Activated CD4-positive, alpha-beta T cell treated with anti-CD3 and anti-CD28 coated beads for 36 hours (primary cell): ENCODE measurements at regions not wholly inside any gene's neighbourhood (a gene's known extent, or its start where the extent isn't known, plus 50 kb on each side); places are given as distances from the start of the nearest gene placed in this dataset.

Experiments
- ATAC-seq: fragments of 200-7000 bp; cut with Tn5 transposase; one replicate; pipeline ENCODE4 v1.10.0; 2021; ENCODE audit warnings: mild to moderate bottlenecking, moderate library complexity
- CTCF ChIA-PET: fragments of 350-600 bp; sonication (Branson Sonifier 250); formaldehyde crosslinking; loops from one replicate; lab custom pipeline; 2021; ENCODE audit warnings: antibody characterized with exemption; lab: Charles Lee
- POLR2A ChIA-PET: fragments of 350-600 bp; sonication (Branson Sonifier 250); formaldehyde crosslinking; loops from one replicate; lab custom pipeline; 2021; ENCODE audit warnings: antibody characterized with exemption, inconsistent platforms; lab: Charles Lee
- DNase-seq: peaks from one replicate; pipeline ENCODE4 v3.0.0-alpha.2; 2020
- H3K27ac Mint-ChIP-seq: one replicate; pipeline ENCODE4 v1.8.0; 2021; ENCODE audit warnings: mixed read lengths
- H3K27me3 Mint-ChIP-seq: one replicate; pipeline ENCODE4 v1.8.0; 2021; ENCODE audit warnings: mixed read lengths
- H3K36me3 Mint-ChIP-seq: one replicate; pipeline ENCODE4 v1.8.0; 2021; ENCODE audit warnings: low read depth, mixed read lengths
- H3K4me1 Mint-ChIP-seq: one replicate; pipeline ENCODE4 v1.8.0; 2021; ENCODE audit warnings: mixed read lengths
- H3K4me3 Mint-ChIP-seq: one replicate; pipeline ENCODE4 v1.8.0; 2021; ENCODE audit warnings: mild to moderate bottlenecking, moderate library complexity, mixed read lengths
- H3K9me3 Mint-ChIP-seq: one replicate; pipeline ENCODE4 v1.8.0; 2021; ENCODE audit warnings: low read depth, mixed read lengths
- intact Hi-C, 2 experiments: fragments of 100-400 bp; cut with DNase I in 1 of 2; cut with micrococcal nuclease in 1 of 2; formaldehyde crosslinking; loops; one replicate each; pipeline versions ENCODE4 v1.14.2 to v1.15.1; 2022 to 2024; cut with DNase I, micrococcal nuclease

DNA sequence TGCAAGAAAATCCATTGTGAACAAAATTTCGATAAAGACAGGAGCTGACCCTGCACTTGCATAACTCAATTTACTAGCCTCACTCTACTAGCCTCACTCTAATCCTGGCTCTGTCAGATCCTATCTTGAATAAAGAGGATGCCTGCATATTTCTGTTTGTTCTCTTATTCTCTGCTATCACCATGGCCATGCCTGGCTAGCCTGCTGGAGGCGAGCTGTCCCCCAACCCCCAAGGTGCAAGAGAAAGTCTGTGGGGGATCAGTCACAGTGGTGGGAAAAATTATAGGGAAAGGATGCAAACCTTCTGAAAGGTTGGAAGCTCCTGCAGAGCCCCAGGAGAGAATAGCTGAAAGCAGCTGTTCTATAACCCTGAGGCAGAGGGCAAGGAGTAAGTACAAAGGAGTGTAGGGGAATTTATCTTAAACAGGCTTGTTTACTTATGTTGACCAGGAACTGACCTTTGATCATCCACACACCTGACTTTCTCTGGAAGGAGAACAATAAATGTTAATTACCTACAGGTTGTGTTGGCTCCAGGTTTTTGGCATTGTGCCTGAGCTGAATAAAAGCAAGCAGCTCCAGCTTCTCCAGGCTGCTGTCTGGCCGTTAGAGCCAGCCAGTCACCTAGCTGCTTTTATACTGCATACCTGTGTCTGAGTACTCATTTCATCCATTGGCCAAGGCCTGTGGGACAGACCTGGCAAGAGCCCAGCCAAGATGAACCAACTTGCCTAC is 137.7 kb upstream of the RASGRP1 start:
- no peaks in the 10 kb centered on the region for H3K9me3 Mint-ChIP-seq
- no peaks in the 10 kb centered on the region for H3K27me3 Mint-ChIP-seq
- POLR2A ChIA-PET, result interaction anchor here (1.2 kb wide), 1 partner anchor 12 kb away, joined by 4 read pairs; no protein-coding TSS in a partner anchor
- intact Hi-C loops, result no loop called here
- CTCF ChIA-PET, result interaction anchor here (0.7 to 12.9 kb wide), 10 partner anchors 9 to 878 kb away, joined by 3 to 162 read pairs (median 4); partner anchors contain the start of genes FAM98B and THBS1
- no peaks in the 10 kb centered on the region for H3K36me3 Mint-ChIP-seq
- H3K4me1 Mint-ChIP-seq, result peaks cover 33% of the 10 kb centered on the region
- ATAC-seq (no peak), DNase-seq (no peak)
- H3K4me3 Mint-ChIP-seq, result no peak overlapping the region
- no peak overlapping the region for H3K27ac Mint-ChIP-seq

DNA sequence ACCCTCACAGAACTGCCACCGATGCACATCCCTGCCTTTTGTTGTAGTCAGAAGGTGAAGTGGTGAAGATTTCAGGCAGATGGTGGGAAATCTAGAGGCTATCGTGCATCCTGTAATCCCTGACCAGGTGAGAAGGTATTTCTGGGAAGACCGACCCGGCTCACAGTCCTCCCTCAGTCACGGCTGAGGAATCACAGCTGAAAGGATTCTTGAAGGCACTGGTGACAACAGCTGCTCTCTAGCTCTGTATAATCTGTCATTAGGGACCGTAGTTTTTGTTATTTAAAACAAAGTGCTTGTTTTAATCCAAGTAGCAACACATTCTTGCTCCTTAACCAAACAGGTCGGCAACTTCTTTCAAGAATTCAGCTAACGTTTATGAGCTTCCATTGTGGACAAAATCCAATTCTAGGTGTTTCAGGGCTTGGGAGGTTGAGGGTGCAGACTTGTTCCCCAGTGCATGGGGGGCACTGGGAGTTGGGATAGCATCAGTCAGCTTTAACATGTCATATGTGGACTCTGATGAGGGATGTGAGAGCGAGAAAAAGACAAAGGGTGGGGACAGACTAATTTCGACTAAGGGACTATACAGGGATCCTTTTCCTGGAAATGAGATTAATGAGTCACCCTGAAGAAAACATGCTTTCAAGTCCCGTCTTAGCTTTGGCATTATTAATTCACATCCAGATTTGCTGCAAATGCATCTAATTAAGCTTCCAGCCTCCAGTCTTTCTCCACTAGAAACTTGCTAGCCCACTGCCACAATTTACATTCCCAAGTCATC is 141.0 kb upstream of the RASGRP1 start:
- DNase-seq (no peak), ATAC-seq (peak; percentile 19)
- no peaks in the 10 kb centered on the region for H3K36me3 Mint-ChIP-seq
- no peaks in the 10 kb centered on the region for H3K27me3 Mint-ChIP-seq
- no peak overlapping the region for H3K27ac Mint-ChIP-seq
- no peak overlapping the region for H3K4me3 Mint-ChIP-seq
- H3K9me3 Mint-ChIP-seq, result no peaks in the 10 kb centered on the region
- ChIA-PET POLR2A (no interaction called here), CTCF (interaction anchor here (0.6 to 12.9 kb wide), 16 partner anchors 8 to 1081 kb away, joined by 3 to 162 read pairs (median 4); partner anchors contain the start of gene FAM98B)
- intact Hi-C loops, result loop anchor here (2.0 to 5.0 kb wide), 5 partner anchors 112 to 1052 kb away; partner anchors contain the start of gene THBS1 (in 2 of the 2)
- H3K4me1 Mint-ChIP-seq, result peaks cover 7% of the 10 kb centered on the region

DNA sequence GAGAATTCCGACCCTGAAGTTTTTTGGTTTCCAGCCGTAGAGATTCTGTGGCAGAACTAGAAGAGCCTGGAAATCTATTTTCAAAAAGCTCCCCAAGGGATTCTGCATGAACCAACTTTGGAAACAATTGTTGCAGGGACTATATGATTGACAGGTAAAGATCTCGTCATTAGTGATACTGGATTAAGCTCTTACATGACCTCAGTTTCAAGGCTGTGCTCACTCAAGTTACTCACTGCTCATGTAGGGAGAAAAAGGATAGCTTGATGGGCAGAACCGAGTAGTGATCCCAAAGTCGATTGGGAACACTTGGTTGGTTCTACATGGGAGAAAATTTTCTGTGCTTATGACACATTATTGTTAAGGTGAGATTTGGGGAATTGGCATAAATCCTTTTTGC is 142.3 kb upstream of the RASGRP1 start:
- H3K4me1 Mint-ChIP-seq, result peaks cover 7% of the 10 kb centered on the region
- H3K36me3 Mint-ChIP-seq, result no peaks in the 10 kb centered on the region
- POLR2A ChIA-PET, result no interaction called here
- CTCF ChIA-PET, result interaction anchor here (0.5 to 12.9 kb wide), 29 partner anchors 7 to 1051 kb away, joined by 3 to 162 read pairs (median 4); no protein-coding TSS in a partner anchor
- no peaks in the 10 kb centered on the region for H3K27me3 Mint-ChIP-seq
- no peak for ATAC-seq
- intact Hi-C loops, result loop anchor here (2.0 to 5.0 kb wide), 5 partner anchors 110 to 1050 kb away; partner anchors contain the start of gene THBS1 (in 2 of the 2)
- no peaks in the 10 kb centered on the region for H3K9me3 Mint-ChIP-seq
- H3K27ac Mint-ChIP-seq, result no peak overlapping the region
- no peak for DNase-seq
- H3K4me3 Mint-ChIP-seq, result no peak overlapping the region

- Mint-ChIP-seq H3K27ac (no peak overlapping the region), H3K27me3 (no peaks in the 10 kb centered on the region), H3K4me1 (peaks cover 7% of the 10 kb centered on the region), H3K9me3 (no peaks in the 10 kb centered on the region), H3K4me3 (no peak overlapping the region), H3K36me3 (no peaks in the 10 kb centered on the region)
- ChIA-PET POLR2A (interaction anchor here (0.6 kb wide), 1 partner anchor 1923 kb away, joined by 3 read pairs; no protein-coding TSS in a partner anchor), CTCF (interaction anchor here (0.5 to 12.9 kb wide), 27 partner anchors 8 to 1050 kb away, joined by 3 to 162 read pairs (median 5); no protein-coding TSS in a partner anchor)
- peak; percentile 91 for ATAC-seq
- DNase-seq, result peak; percentile 48
- intact Hi-C loops, result loop anchor here (2.0 to 5.0 kb wide), 5 partner anchors 109 to 1049 kb away; partner anchors contain the start of gene THBS1 (in 2 of the 2)
Observed at GRCh38 chr15:38707802-38708671, 143.4 kb upstream of the RASGRP1 start.

DNA sequence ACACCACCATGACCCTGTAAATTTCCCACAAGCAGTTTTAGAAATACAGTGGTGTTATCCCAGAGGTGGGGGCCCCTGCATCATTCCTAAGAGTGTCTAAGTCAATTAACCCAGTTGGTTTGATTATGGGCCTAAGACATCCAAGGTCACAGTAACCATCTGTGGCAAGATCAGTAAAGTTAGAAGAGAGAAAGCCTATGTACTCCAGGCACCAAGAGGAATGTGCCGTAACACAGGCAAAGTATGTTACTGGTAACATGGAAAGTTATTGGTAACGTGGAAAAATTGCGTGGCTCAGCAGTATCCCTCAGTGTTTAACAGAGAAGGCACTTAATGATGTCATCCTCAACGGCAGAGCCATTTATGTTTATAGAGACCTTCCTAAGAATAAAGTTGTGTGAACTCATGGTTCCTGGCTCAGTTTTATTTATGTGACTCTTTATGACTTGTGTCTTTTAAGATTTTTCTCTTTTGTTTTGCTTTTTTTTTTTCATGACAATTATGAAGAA is 144.1 kb upstream of the RASGRP1 start:
- ATAC-seq (no peak), DNase-seq (no peak)
- H3K36me3 Mint-ChIP-seq, result no peaks in the 10 kb centered on the region
- no peak overlapping the region for H3K4me3 Mint-ChIP-seq
- peaks cover 7% of the 10 kb centered on the region for H3K4me1 Mint-ChIP-seq
- intact Hi-C loops, result loop anchor here (5.0 kb wide), 4 partner anchors 109 to 1049 kb away; partner anchors contain the start of gene THBS1 (in 1 of the 2)
- POLR2A ChIA-PET, result no interaction called here
- no peak overlapping the region for H3K27ac Mint-ChIP-seq
- H3K27me3 Mint-ChIP-seq, result no peaks in the 10 kb centered on the region
- no peaks in the 10 kb centered on the region for H3K9me3 Mint-ChIP-seq
- CTCF ChIA-PET, result interaction anchor here (0.7 to 12.9 kb wide), 9 partner anchors 9 to 1049 kb away, joined by 3 to 162 read pairs (median 7); no protein-coding TSS in a partner anchor

GRCh38 chr15:38709196-38709595 is 144.6 kb upstream of the RASGRP1 start:
- H3K27ac Mint-ChIP-seq, result no peak overlapping the region
- H3K27me3 Mint-ChIP-seq, result no peaks in the 10 kb centered on the region
- no peak for ATAC-seq
- peaks cover 7% of the 10 kb centered on the region for H3K4me1 Mint-ChIP-seq
- no peaks in the 10 kb centered on the region for H3K36me3 Mint-ChIP-seq
- DNase-seq, result no peak
- CTCF ChIA-PET, result no interaction called here
- intact Hi-C loops, result loop anchor here (5.0 kb wide), 4 partner anchors 108 to 1048 kb away; partner anchors contain the start of gene THBS1 (in 1 of the 2)
- H3K4me3 Mint-ChIP-seq, result no peak overlapping the region
- POLR2A ChIA-PET, result no interaction called here
- no peaks in the 10 kb centered on the region for H3K9me3 Mint-ChIP-seq

GRCh38 chr15:38714309-38715072 is 149.9 kb upstream of the RASGRP1 start:
- intact Hi-C loops, result no loop called here
- ChIA-PET CTCF (interaction anchor here (0.7 to 1.4 kb wide), 3 partner anchors 10 to 32 kb away, joined by 3 read pairs; no protein-coding TSS in a partner anchor), POLR2A (no interaction called here)
- H3K36me3 Mint-ChIP-seq, result no peaks in the 10 kb centered on the region
- H3K4me1 Mint-ChIP-seq, result no peaks in the 10 kb centered on the region
- H3K4me3 Mint-ChIP-seq, result no peak overlapping the region
- ATAC-seq, result no peak
- H3K27ac Mint-ChIP-seq, result no peak overlapping the region
- no peaks in the 10 kb centered on the region for H3K9me3 Mint-ChIP-seq
- DNase-seq, result no peak
- H3K27me3 Mint-ChIP-seq, result no peaks in the 10 kb centered on the region

- H3K27me3 Mint-ChIP-seq, result no peaks in the 10 kb centered on the region
- CTCF ChIA-PET, result interaction anchor here (0.9 to 1.0 kb wide), 2 partner anchors 15 to 332 kb away, joined by 3 to 4 read pairs; no protein-coding TSS in a partner anchor
Observed at GRCh38 chr15:38720893-38721567, 156.4 kb upstream of the RASGRP1 start.

GRCh38 chr15:38721568-38721945 is 156.9 kb upstream of the RASGRP1 start:
- no peaks in the 10 kb centered on the region for H3K36me3 Mint-ChIP-seq
- intact Hi-C loops, result no loop called here
- no peak for DNase-seq
- ChIA-PET POLR2A (no interaction called here), CTCF (no interaction called here)
- ATAC-seq, result no peak
- H3K27ac Mint-ChIP-seq, result no peak overlapping the region
- H3K27me3 Mint-ChIP-seq, result no peaks in the 10 kb centered on the region
- H3K4me1 Mint-ChIP-seq, result no peaks in the 10 kb centered on the region
- H3K9me3 Mint-ChIP-seq, result no peaks in the 10 kb centered on the region
- H3K4me3 Mint-ChIP-seq, result no peak overlapping the region

More at GRCh38 chr15:38720893-38721567, 156.4 kb upstream of the RASGRP1 start:
- ATAC-seq (no peak), DNase-seq (no peak)
- POLR2A ChIA-PET, result no interaction called here
- intact Hi-C loops, result no loop called here
- H3K4me1 Mint-ChIP-seq, result no peaks in the 10 kb centered on the region
- H3K4me3 Mint-ChIP-seq, result no peak overlapping the region
- H3K9me3 Mint-ChIP-seq, result no peaks in the 10 kb centered on the region
- H3K36me3 Mint-ChIP-seq, result no peaks in the 10 kb centered on the region
- no peak overlapping the region for H3K27ac Mint-ChIP-seq
